ENCODE measurements at regions not wholly inside any gene's neighbourhood (a gene's known extent, or its start where the extent isn't known, plus 50 kb on each side); places are given as distances from the start of the nearest gene placed in this dataset.

GRCh38 chr7:118349604-118350003 lies 125.1 kb downstream of the ANKRD7 start:
- H3K4me2 ChIP-seq (ENCODE audit: low read length) = no peak overlapping the region
- H3F3A ChIP-seq (ENCODE audit: insufficient read depth, low read length, poor library complexity, severe bottlenecking) = no peaks in the 10 kb centered on the region
- H3K79me2 ChIP-seq (replicated peaks; ENCODE audit: insufficient read depth, low read length) = no peaks in the 10 kb centered on the region
- H3K9me2 ChIP-seq (ENCODE audit: insufficient read depth, low read length) = no peaks in the 10 kb centered on the region
- no peak overlapping the region for H3K4me3 ChIP-seq (ENCODE audit: low read length)
- no peak for TF ChIP-seq EZH2 (IDR thresholded peaks at IDR 0.05; ENCODE audit: borderline replicate concordance, insufficient read depth, low read length, poor library complexity, severe bottlenecking)
- TF ChIP-seq RAD21 (conservative IDR thresholded peaks at IDR 0.05) = no peak
- no peak for TF ChIP-seq CTCF (IDR thresholded peaks at IDR 0.05; ENCODE audit: poor library complexity, severe bottlenecking)
- no peak for TF ChIP-seq EP300 (conservative IDR thresholded peaks at IDR 0.05; ENCODE audit: poor library complexity, severe bottlenecking)
- TF ChIP-seq REST (IDR thresholded peaks at IDR 0.05; ENCODE audit: borderline replicate concordance) = no peak
- no peak for TF ChIP-seq MXI1 (conservative IDR thresholded peaks at IDR 0.05; ENCODE audit: poor library complexity, severe bottlenecking)
- no peak for TF ChIP-seq SMC3 (conservative IDR thresholded peaks at IDR 0.05; ENCODE audit: poor library complexity)
- no peak for TF ChIP-seq POLR2AphosphoS5 (IDR thresholded peaks at IDR 0.05)
- no peak for TF ChIP-seq TAF1 (IDR thresholded peaks at IDR 0.05; ENCODE audit: low read depth)
- no peak overlapping the region for H3K27ac ChIP-seq (ENCODE audit: low read length)
- no peaks in the 10 kb centered on the region for H3K27me3 ChIP-seq (ENCODE audit: insufficient read depth, low read depth, low read length)
- no peaks in the 10 kb centered on the region for H4K20me1 ChIP-seq (ENCODE audit: insufficient read depth)
- H3K9me3 ChIP-seq (ENCODE audit: low read length) = no peaks in the 10 kb centered on the region
- H2AFZ ChIP-seq (ENCODE audit: low read depth, low read length) = no peak overlapping the region
- no peaks in the 10 kb centered on the region for H3K36me3 ChIP-seq (ENCODE audit: insufficient read depth, low read length)
- no peak overlapping the region for H3K9ac ChIP-seq (ENCODE audit: low read length)

- no peaks in the 10 kb centered on the region for H3K27me3 ChIP-seq (ENCODE audit: insufficient read depth, low read depth, low read length)
These were observed 125.8 kb downstream of the ANKRD7 start for GRCh38 chr7:118350260-118350659.

More at GRCh38 chr7:118350260-118350659, 125.8 kb downstream of the ANKRD7 start:
- Histone ChIP-seq H4K20me1 (ENCODE audit: insufficient read depth) (no peaks in the 10 kb centered on the region), H3K9ac (ENCODE audit: low read length) (no peak overlapping the region), H3K9me3 (ENCODE audit: low read length) (no peaks in the 10 kb centered on the region), H3K79me2 (replicated peaks; ENCODE audit: insufficient read depth, low read length) (no peaks in the 10 kb centered on the region), H3F3A (ENCODE audit: insufficient read depth, low read length, poor library complexity, severe bottlenecking) (no peaks in the 10 kb centered on the region), H3K36me3 (ENCODE audit: insufficient read depth, low read length) (no peaks in the 10 kb centered on the region), H3K9me2 (ENCODE audit: insufficient read depth, low read length) (no peaks in the 10 kb centered on the region), H3K27ac (ENCODE audit: low read length) (no peak overlapping the region), H2AFZ (ENCODE audit: low read depth, low read length) (no peak overlapping the region), H3K4me3 (ENCODE audit: low read length) (no peak overlapping the region), H3K4me2 (ENCODE audit: low read length) (no peak overlapping the region)
- TF ChIP-seq EZH2 (IDR thresholded peaks at IDR 0.05; ENCODE audit: borderline replicate concordance, insufficient read depth, low read length, poor library complexity, severe bottlenecking) (no peak), RAD21 (conservative IDR thresholded peaks at IDR 0.05) (no peak), MXI1 (conservative IDR thresholded peaks at IDR 0.05; ENCODE audit: poor library complexity, severe bottlenecking) (no peak), POLR2AphosphoS5 (IDR thresholded peaks at IDR 0.05) (no peak), TAF1 (IDR thresholded peaks at IDR 0.05; ENCODE audit: low read depth) (no peak), CTCF (IDR thresholded peaks at IDR 0.05; ENCODE audit: poor library complexity, severe bottlenecking) (no peak), EP300 (conservative IDR thresholded peaks at IDR 0.05; ENCODE audit: poor library complexity, severe bottlenecking) (no peak), REST (IDR thresholded peaks at IDR 0.05; ENCODE audit: borderline replicate concordance) (no peak), SMC3 (conservative IDR thresholded peaks at IDR 0.05; ENCODE audit: poor library complexity) (no peak)

All from neural cell (in vitro differentiated cells).